ENCODE measurements at regions not wholly inside any gene's neighbourhood (a gene's known extent, or its start where the extent isn't known, plus 50 kb on each side); places are given as distances from the start of the nearest gene placed in this dataset.
"Not testable (repeated sequence)": the region's sequence is repeated elsewhere in the genome, so short reads cannot be mapped to it uniquely, and the experiment has no call there.

DNA sequence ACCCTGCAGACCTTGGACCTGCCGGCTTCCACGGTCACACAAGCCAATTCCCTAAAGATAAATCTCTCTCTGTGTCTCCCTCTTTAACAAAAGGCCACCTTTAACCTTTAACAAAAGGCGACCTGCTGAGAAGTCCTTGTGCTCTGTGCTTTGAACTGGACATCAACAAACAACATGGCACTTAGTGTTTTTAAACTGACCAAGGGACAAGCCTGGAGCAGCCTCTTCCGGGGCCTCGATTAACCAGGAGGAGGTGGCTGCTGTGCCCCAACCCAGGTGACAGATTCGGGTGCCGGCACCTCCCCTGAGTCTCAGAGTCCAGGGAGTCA is 135.3 kb downstream of the RTP5 start:
- Histone ChIP-seq H3K4me3 (replicated peaks; ENCODE audit: insufficient read depth, low read length) (no peak overlapping the region), H3K27me3 (ENCODE audit: insufficient read depth, poor library complexity, severe bottlenecking) (no peaks in the 10 kb centered on the region), H3K27ac (replicated peaks) (no peak overlapping the region)
- no peak for DNase-seq (ENCODE audit: low read depth in 1 of 2, low spot score in 1 of 2)
- TF ChIP-seq POLR2AphosphoS5 (IDR thresholded peaks at IDR 0.05; ENCODE audit: low read depth): no peak
- TF ChIP-seq GABPA (IDR thresholded peaks at IDR 0.05; ENCODE audit: low read depth): no peak
- TF ChIP-seq, protein P1, sequence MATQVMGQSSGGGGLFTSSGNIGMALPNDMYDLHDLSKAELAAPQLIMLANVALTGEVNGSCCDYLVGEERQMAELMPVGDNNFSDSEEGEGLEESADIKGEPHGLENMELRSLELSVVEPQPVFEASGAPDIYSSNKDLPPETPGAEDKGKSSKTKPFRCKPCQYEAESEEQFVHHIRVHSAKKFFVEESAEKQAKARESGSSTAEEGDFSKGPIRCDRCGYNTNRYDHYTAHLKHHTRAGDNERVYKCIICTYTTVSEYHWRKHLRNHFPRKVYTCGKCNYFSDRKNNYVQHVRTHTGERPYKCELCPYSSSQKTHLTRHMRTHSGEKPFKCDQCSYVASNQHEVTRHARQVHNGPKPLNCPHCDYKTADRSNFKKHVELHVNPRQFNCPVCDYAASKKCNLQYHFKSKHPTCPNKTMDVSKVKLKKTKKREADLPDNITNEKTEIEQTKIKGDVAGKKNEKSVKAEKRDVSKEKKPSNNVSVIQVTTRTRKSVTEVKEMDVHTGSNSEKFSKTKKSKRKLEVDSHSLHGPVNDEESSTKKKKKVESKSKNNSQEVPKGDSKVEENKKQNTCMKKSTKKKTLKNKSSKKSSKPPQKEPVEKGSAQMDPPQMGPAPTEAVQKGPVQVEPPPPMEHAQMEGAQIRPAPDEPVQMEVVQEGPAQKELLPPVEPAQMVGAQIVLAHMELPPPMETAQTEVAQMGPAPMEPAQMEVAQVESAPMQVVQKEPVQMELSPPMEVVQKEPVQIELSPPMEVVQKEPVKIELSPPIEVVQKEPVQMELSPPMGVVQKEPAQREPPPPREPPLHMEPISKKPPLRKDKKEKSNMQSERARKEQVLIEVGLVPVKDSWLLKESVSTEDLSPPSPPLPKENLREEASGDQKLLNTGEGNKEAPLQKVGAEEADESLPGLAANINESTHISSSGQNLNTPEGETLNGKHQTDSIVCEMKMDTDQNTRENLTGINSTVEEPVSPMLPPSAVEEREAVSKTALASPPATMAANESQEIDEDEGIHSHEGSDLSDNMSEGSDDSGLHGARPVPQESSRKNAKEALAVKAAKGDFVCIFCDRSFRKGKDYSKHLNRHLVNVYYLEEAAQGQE (IDR thresholded peaks at IDR 0.05; ENCODE audit: insufficient replicate concordance, low read depth): no peak
- TF ChIP-seq, protein P2, sequence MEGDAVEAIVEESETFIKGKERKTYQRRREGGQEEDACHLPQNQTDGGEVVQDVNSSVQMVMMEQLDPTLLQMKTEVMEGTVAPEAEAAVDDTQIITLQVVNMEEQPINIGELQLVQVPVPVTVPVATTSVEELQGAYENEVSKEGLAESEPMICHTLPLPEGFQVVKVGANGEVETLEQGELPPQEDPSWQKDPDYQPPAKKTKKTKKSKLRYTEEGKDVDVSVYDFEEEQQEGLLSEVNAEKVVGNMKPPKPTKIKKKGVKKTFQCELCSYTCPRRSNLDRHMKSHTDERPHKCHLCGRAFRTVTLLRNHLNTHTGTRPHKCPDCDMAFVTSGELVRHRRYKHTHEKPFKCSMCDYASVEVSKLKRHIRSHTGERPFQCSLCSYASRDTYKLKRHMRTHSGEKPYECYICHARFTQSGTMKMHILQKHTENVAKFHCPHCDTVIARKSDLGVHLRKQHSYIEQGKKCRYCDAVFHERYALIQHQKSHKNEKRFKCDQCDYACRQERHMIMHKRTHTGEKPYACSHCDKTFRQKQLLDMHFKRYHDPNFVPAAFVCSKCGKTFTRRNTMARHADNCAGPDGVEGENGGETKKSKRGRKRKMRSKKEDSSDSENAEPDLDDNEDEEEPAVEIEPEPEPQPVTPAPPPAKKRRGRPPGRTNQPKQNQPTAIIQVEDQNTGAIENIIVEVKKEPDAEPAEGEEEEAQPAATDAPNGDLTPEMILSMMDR (IDR thresholded peaks at IDR 0.05; ENCODE audit: insufficient read depth, low read length): no peak
- TF ChIP-seq SPI1 (IDR thresholded peaks at IDR 0.05; ENCODE audit: borderline replicate concordance, low read depth): no peak

DNA sequence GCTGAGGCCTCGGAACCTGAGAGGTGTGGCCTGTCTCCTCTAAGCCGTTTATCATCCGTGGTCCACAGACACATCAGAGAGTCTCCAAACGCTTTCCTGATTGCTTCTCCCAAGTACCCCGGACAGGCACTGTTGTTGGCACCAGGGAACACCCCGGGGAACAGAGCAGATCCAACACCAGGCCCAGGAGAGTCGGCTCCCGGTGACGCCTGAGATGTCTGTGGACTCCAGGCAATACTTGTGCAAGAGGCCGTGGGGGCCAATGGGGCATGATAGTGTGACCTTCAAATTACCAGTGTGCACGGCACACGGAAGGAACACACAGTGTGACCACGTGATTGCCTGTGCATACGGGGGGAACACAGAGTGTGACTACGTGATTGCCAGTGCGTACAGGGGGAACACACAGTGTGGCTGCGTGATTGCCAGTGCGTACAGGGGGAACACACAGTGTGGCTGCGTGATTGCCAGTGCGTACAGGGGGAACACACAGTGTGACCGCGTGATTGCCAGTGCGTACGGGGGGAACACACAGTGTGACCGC is 136.6 kb downstream of the RTP5 start:
- not testable (repeated sequence) for H3K27me3 ChIP-seq (ENCODE audit: insufficient read depth, poor library complexity, severe bottlenecking); DNase-seq (ENCODE audit: low read depth in 1 of 2, low spot score in 1 of 2); H3K27ac ChIP-seq (replicated peaks); H3K4me3 ChIP-seq (replicated peaks; ENCODE audit: insufficient read depth, low read length)

DNA sequence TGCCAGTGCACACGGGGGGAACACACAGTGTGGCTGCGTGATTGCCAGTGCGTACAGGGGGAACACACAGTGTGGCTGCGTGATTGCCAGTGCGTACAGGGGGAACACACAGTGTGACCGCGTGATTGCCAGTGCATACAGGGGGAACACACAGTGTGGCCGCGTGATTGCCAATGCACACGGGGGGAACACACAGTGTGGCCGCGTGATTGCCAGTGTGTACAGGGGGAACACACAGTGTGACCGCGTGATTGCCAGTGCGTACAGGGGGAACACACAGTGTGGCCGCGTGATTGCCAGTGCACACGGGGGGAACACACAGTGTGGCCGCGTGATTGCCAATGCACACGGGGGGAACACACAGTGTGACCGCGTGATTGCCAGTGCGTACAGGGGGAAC is 139.4 kb downstream of the RTP5 start:
- H3K4me3 ChIP-seq (replicated peaks; ENCODE audit: insufficient read depth, low read length); H3K27me3 ChIP-seq (ENCODE audit: insufficient read depth, poor library complexity, severe bottlenecking); H3K27ac ChIP-seq (replicated peaks); DNase-seq (ENCODE audit: low read depth in 1 of 2, low spot score in 1 of 2): not testable (repeated sequence)

DNA sequence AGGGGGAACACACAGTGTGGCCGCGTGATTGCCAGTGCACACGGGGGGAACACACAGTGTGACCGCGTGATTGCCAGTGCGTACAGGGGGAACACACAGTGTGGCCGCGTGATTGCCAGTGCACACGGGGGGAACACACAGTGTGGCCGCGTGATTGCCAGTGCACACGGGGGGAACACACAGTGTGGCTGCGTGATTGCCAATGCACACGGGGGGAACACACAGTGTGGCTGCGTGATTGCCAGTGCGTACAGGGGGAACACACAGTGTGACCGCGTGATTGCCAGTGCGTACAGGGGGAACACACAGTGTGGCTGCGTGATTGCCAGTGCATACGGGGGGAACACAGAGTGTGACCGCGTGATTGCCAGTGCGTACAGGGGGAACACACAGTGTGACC is 140.3 kb downstream of the RTP5 start:
- H3K27me3 ChIP-seq (ENCODE audit: insufficient read depth, poor library complexity, severe bottlenecking); H3K4me3 ChIP-seq (replicated peaks; ENCODE audit: insufficient read depth, low read length); H3K27ac ChIP-seq (replicated peaks); DNase-seq (ENCODE audit: low read depth in 1 of 2, low spot score in 1 of 2): not testable (repeated sequence)

DNA sequence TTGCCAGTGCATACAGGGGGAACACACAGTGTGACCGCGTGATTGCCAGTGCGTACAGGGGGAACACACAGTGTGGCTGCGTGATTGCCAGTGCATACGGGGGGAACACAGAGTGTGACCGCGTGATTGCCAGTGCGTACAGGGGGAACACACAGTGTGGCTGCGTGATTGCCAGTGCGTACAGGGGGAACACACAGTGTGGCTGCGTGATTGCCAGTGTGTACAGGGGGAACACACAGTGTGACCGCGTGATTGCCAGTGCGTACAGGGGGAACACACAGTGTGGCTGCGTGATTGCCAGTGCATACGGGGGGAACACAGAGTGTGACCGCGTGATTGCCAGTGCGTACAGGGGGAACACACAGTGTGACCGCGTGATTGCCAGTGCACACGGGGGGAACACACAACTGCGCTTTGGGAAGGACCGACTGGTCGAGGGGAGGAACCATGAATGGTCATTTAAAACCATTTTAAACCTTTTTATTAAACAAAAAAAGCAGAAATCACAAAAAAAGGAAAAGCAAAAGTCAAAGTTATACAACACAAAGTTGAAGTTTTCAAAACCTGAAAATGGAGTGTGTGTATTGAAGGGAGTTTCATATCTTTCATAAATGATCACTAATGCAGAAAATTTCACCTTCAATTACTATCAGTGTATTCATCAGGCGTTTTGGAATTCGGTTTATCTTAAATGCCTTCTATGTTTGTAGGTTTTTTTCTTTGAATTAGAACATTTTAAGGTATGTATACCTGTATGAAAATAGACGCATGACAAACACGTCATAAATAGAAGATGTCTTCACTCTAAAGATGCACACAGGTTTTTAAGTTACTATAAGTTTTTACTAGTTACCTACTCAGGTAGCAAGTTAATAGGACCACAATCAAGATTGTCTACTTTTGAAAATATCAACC is 141.0 kb downstream of the RTP5 start:
- H3K4me3 ChIP-seq (replicated peaks; ENCODE audit: insufficient read depth, low read length); DNase-seq (ENCODE audit: low read depth in 1 of 2, low spot score in 1 of 2); H3K27me3 ChIP-seq (ENCODE audit: insufficient read depth, poor library complexity, severe bottlenecking); H3K27ac ChIP-seq (replicated peaks): not testable (repeated sequence)

DNA sequence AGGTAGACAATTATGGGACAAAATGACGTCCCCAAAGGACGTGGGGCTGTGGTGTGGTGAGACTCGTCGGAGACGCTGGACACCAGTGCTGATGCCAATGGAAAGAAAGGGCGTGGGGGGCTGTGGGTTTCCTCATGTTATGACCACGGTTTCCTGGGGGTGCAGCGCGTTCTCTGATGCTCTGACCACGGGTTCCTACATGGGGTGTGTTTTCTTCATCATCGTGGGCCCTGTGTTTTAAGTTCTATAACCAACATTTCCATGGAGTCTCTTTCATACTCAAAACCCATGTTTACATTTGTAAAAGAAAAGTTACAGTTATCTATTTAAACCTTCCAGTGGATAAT is 141.6 kb downstream of the RTP5 start:
- DNase-seq (ENCODE audit: low read depth in 1 of 2, low spot score in 1 of 2): no peak
- no peaks in the 10 kb centered on the region for H3K27me3 ChIP-seq (ENCODE audit: insufficient read depth, poor library complexity, severe bottlenecking)
- TF ChIP-seq GABPA (IDR thresholded peaks at IDR 0.05; ENCODE audit: low read depth) (no peak), SPI1 (IDR thresholded peaks at IDR 0.05; ENCODE audit: borderline replicate concordance, low read depth) (no peak), POLR2AphosphoS5 (IDR thresholded peaks at IDR 0.05; ENCODE audit: low read depth) (no peak)
- TF ChIP-seq, protein P1 (IDR thresholded peaks at IDR 0.05; ENCODE audit: insufficient replicate concordance, low read depth): no peak
- TF ChIP-seq, protein P2 (IDR thresholded peaks at IDR 0.05; ENCODE audit: insufficient read depth, low read length): no peak
- H3K4me3 ChIP-seq (replicated peaks; ENCODE audit: insufficient read depth, low read length): no peak overlapping the region
- H3K27ac ChIP-seq (replicated peaks): no peak overlapping the region
